AG04450 (cell line): ENCODE measurements at regions not wholly inside any gene's neighbourhood (a gene's known extent, or its start where the extent isn't known, plus 50 kb on each side); places are given as distances from the start of the nearest gene placed in this dataset.

Source experiments
- CTCF ChIA-PET: fragments of 300-600, 350-600 bp; formaldehyde crosslinking; extraction: SDS; loops from one replicate; lab custom pipeline; 2022; ENCODE audit warnings: antibody characterized with exemption, inconsistent platforms; lab: Charles Lee
- POLR2A ChIA-PET: fragments of 350-600 bp; formaldehyde crosslinking; extraction: SDS; loops from one replicate; lab custom pipeline; 2021; ENCODE audit warnings: antibody characterized with exemption, inconsistent platforms; lab: Yijun Ruan, JAX
- DNase-seq: peaks from one replicate; pipeline ENCODE4 v3.0.0-alpha.2; 2011; ENCODE audit warnings: low read depth, low spot score
- H3K27ac ChIP-seq: one replicate; pipeline ENCODE4 v1.5.1; 2012; ENCODE audit warnings: low read depth, low read length, control low read depth
- H3K27me3 ChIP-seq: one replicate; pipeline ENCODE4 v1.6.0; 2012; ENCODE audit warnings: low read length; ENCODE audit not compliant: control insufficient read depth, insufficient read depth
- H3K4me3 ChIP-seq: 2 replicates; pipeline ENCODE4 v1.5.1; 2011; ENCODE audit warnings: mild to moderate bottlenecking, low read depth, low read length, control low read depth
- H3K9me3 ChIP-seq: 2 replicates; pipeline ENCODE4 v1.5.1; 2012; ENCODE audit warnings: low read length; ENCODE audit not compliant: control insufficient read depth, insufficient read depth
- CTCF ChIP-seq: IDR thresholded peaks from 2 replicates; pipeline ENCODE4 v1.5.1; 2011; ENCODE audit warnings: low read depth, low read length, control low read depth, inconsistent platforms

GRCh38 chr2:194411221-194411620 lies 1245.8 kb upstream of the SLC39A10 start:
- TF ChIP-seq CTCF, result no peak
- no peaks in the 10 kb centered on the region for H3K27me3 ChIP-seq
- CTCF ChIA-PET, result no interaction called here
- no peak overlapping the region for H3K27ac ChIP-seq
- POLR2A ChIA-PET, result no interaction called here
- H3K9me3 ChIP-seq, result peaks cover 4% of the 10 kb centered on the region; the same call in 1 of the 2 replicates
- H3K4me3 ChIP-seq, result no peak overlapping the region
- DNase-seq, result no peak

- no peaks in the 10 kb centered on the region for H3K27me3 ChIP-seq
- H3K27ac ChIP-seq, result no peak overlapping the region
- DNase-seq, result no peak
- TF ChIP-seq CTCF, result no peak
- ChIA-PET POLR2A (no interaction called here), CTCF (no interaction called here)
- H3K4me3 ChIP-seq, result no peak overlapping the region
- H3K9me3 ChIP-seq, result peaks cover 6% of the 10 kb centered on the region; the same call in 1 of the 2 replicates
Measured at GRCh38 chr2:194395818-194396217, 1261.2 kb upstream of the SLC39A10 start.

- H3K9me3 ChIP-seq, result peaks cover 5% of the 10 kb centered on the region; the same call in 1 of the 2 replicates
- POLR2A ChIA-PET, result no interaction called here
- H3K27me3 ChIP-seq, result no peaks in the 10 kb centered on the region
- no peak for DNase-seq
- no peak for TF ChIP-seq CTCF
- no peak overlapping the region for H3K4me3 ChIP-seq
- H3K27ac ChIP-seq, result no peak overlapping the region
- CTCF ChIA-PET, result no interaction called here
Measured at GRCh38 chr2:194385376-194385775, 1271.7 kb upstream of the SLC39A10 start.

GRCh38 chr2:194383401-194383800 lies 1273.6 kb upstream of the SLC39A10 start:
- no peaks in the 10 kb centered on the region for H3K27me3 ChIP-seq
- no peak for TF ChIP-seq CTCF
- DNase-seq, result no peak
- ChIA-PET POLR2A (no interaction called here), CTCF (no interaction called here)
- peaks cover 5% of the 10 kb centered on the region; the same call in 1 of the 2 replicates for H3K9me3 ChIP-seq
- no peak overlapping the region for H3K27ac ChIP-seq
- H3K4me3 ChIP-seq, result no peak overlapping the region

GRCh38 chr2:194382221-194382620 lies 1274.8 kb upstream of the SLC39A10 start:
- POLR2A ChIA-PET, result no interaction called here
- Histone ChIP-seq H3K9me3 (peaks cover 5% of the 10 kb centered on the region; the same call in 1 of the 2 replicates), H3K4me3 (no peak overlapping the region), H3K27ac (no peak overlapping the region), H3K27me3 (no peaks in the 10 kb centered on the region)
- DNase-seq, result no peak
- CTCF ChIA-PET, result no interaction called here
- TF ChIP-seq CTCF, result no peak
